ENCODE measurements at regions not wholly inside any gene's neighbourhood (a gene's known extent, or its start where the extent isn't known, plus 50 kb on each side); places are given as distances from the start of the nearest gene placed in this dataset.

- DNase-seq (ENCODE audit: low read depth), result no peak
These were observed 1059.3 kb downstream of the SLITRK1 start for GRCh38 chr13:82822935-82823334.

- DNase-seq (ENCODE audit: low read depth), result no peak
These were observed 1065.1 kb downstream of the SLITRK1 start for GRCh38 chr13:82817133-82817532.

DNA sequence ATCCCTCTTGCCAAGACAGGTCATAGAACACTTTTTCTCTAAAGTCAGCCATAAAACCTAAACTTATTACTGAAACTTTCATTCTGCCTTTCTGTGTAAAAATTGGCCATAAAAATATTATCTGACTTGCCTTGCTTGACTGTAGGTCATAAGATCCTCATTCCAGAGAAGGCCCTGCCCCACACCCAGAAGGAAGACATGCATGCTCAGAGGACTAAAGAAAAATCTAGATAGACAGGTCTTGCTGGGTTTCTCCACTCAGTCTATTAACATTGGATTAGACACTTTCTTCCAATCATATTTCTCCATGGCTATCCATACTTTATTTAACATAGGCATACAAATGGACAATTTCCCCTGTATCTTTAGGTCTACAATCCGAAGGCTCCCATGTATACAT lies 1066.5 kb downstream of the SLITRK1 start:
- no peak for DNase-seq (ENCODE audit: low read depth)

- no peak for DNase-seq (ENCODE audit: low read depth)
These were observed 1078.9 kb downstream of the SLITRK1 start for GRCh38 chr13:82803341-82803740.

GRCh38 chr13:82802528-82802927 lies 1079.7 kb downstream of the SLITRK1 start:
- DNase-seq (ENCODE audit: low read depth), result no peak

DNA sequence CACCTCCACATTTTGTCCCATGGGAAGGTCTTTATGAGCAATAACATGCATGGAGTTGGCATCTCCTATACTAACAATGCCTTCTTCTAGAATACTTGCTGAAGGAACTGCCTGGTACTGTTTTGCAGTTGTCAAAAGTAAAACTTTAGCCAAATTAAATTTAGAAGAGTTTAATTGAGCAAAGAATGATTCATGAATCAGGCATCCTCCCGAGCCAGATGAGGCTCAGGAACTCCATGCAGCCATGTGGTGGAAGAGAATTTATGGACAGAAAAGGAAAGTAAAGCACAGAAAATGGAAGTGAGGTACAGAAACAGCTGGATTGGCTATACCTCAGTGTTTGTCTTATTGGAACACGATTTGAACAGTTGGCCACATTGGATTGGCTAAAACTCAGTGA lies 1081.9 kb downstream of the SLITRK1 start:
- DNase-seq (ENCODE audit: low read depth), result no peak

GRCh38 chr13:82797876-82798275 lies 1084.4 kb downstream of the SLITRK1 start:
- no peak for DNase-seq (ENCODE audit: low read depth)

- DNase-seq (ENCODE audit: low read depth), result no peak
These were observed 1091.2 kb downstream of the SLITRK1 start for GRCh38 chr13:82791035-82791434.

DNA sequence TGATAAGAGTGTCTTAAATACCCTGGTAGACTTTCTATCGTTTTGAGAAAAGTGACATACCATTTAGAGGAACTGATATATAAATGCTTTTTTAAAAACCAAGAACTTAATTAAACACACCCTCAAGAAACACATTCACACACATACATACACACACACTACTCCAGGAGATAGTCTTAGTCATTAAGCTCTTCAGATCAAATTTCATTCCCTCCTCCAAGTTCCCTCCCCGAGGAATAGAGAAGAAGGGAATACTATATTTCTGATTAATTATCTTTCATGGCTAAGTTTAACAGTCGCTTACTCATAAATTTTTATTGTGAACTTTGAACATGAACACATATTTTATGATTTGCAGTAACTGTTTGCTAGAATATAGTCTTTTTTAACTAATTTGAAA lies 1109.5 kb downstream of the SLITRK1 start:
- DNase-seq (ENCODE audit: low read depth), result no peak

DNA sequence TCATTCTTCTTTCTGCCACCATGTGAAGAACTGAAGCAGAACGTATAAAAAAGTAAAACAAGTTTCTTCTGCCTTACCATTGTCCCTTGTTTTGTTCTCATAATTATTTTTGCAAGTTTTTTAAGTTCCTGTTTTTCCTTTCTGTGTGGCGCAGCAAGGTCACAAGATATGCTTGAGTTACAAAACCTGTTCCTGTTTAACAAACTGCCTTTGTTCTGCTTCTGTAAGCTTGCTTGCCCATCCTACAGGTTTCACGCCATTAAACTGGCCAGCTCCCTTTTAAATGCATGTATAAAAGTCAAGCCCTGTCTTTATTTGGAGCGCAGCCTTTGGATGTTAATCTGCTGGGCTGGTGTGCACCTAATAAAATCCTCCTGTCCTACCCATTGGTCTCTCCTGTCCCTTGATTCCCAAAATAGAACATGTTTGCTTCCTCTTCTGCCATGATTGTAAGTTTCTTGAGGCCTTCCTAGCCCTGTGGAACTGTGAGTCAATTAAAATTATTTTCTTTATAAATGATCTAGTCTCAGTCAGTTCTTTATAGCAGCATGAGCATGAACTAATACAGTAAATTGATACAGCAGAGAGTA lies 1115.4 kb downstream of the SLITRK1 start:
- no peak for DNase-seq (ENCODE audit: low read depth)

DNA sequence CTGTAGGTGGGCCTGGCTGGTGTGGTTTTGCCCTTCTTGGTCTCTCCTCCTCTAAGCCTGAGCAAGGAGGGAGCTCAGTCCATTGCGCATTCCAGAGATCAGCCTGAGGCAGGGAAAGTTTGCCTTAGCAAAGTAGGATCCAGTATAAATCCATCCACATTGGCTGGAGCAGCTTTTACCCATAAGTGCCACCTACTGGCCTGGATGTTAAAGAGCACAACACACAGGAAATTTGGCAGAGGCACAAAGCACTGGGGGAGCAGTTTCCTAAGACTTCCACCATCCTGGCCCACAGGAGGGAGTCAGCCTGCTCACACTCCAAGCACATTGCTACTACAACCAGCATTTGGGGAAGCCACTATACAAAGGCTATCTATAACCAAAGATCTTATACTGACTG lies 1124.2 kb downstream of the SLITRK1 start:
- DNase-seq (ENCODE audit: low read depth), result no peak

DNA sequence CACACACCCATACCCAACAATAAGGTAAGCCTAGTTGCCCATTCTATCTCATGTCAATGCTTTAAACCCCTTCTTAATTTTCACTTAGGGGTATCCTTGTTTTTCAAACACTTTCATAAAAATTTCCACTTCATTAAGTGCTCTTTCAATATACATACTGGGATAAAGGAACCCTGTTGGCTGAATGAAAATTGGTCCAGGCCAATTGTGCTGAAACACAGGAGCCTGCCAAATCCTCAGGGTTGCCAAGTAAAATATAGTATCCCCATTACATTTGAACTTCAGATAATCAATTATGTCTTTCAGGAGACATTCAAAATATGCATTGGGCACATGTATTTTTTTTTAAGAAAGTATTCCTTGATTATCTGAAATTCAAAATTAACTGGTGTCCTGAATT lies 1131.1 kb downstream of the SLITRK1 start:
- DNase-seq (ENCODE audit: low read depth), result no peak

- DNase-seq (ENCODE audit: low read depth), result no peak
These were observed 1132.7 kb downstream of the SLITRK1 start for GRCh38 chr13:82749551-82749950.

DNA sequence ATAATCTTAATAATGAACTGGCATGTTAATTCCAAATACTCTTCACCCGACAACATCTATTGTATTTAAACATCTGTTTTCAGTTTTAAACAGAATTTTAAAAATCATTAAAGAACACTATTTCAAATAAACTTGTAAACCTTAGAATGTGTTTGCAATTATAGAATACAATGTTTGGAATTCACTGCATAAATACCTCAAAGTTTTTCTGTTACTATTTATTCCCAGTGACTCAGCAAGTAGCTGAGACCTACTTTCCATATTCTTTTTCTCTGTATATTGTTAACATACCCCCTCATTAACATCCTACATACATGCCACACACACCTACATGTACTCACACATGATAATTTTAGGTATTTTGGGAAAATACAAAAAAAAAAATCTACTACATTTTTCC lies 1134.3 kb downstream of the SLITRK1 start:
- DNase-seq (ENCODE audit: low read depth), result no peak

- DNase-seq (ENCODE audit: low read depth), result no peak
These were observed 1135.0 kb downstream of the SLITRK1 start for GRCh38 chr13:82747291-82747690.

DNA sequence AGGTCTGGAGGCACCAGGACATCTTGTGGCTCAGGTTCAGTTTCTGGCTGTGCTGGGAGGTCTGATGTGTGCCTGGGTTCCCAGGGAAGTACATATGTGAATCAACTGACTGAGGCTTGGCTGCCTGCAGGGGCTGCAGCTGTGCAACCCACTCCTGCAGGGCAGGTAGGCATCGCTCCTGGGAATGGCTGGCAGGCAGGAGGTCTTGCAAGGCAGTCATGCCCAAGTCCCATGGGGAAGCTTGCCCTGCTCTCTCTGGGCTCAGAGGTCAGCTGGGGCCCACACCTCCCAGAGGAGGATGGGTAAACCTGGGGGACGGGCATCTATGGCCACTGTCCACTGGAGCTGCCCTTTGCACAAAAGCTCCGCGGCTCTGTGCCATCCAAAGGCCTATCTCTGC lies 1141.8 kb downstream of the SLITRK1 start:
- DNase-seq (ENCODE audit: low read depth), result no peak

GRCh38 chr13:82739881-82740280 lies 1142.4 kb downstream of the SLITRK1 start:
- DNase-seq (ENCODE audit: low read depth), result no peak

DNA sequence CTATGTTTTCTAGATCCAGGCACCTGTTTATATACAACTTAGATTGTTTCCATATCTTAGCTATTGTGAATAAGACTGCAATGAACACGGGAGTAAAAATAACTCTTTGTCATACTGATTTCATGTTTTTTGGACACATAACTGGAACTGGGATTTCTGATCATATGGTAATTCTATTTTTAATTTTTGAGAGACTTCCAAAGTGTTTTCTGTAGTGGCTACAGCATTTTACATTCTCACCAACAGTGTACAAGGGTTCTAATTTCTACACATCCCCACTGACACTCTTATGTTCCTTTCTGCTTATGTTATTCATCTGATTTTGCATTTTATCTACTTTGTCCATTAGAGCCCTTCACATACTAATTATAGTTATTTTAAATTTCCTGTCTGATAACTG lies 1152.9 kb downstream of the SLITRK1 start:
- DNase-seq (ENCODE audit: low read depth), result no peak

GRCh38 chr13:82720986-82721385 lies 1161.3 kb downstream of the SLITRK1 start:
- no peak for DNase-seq (ENCODE audit: low read depth)

- DNase-seq (ENCODE audit: low read depth), result no peak
These were observed 1162.3 kb downstream of the SLITRK1 start for GRCh38 chr13:82719987-82720386.

DNA sequence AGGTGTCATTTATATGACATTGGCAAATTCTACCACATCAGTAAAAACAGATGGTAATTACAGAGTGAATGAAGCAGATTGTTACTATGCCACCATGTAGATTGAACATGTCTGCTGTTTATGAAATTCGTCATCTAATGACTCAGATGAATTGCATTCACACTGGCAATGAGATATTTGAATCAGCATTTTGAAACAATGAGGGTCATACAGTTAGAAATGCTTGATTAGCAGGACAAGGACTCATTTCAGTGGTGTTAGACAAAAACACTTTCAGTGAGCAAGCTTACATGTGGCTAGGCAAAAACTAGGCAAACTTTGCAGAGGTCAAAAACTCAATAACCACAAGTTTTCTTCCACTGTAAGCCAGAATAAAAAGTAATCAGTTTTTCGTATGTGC lies 1165.0 kb downstream of the SLITRK1 start:
- DNase-seq (ENCODE audit: low read depth), result no peak

GRCh38 chr13:82713687-82714405 lies 1168.4 kb downstream of the SLITRK1 start:
- DNase-seq (ENCODE audit: low read depth), result no peak

DNA sequence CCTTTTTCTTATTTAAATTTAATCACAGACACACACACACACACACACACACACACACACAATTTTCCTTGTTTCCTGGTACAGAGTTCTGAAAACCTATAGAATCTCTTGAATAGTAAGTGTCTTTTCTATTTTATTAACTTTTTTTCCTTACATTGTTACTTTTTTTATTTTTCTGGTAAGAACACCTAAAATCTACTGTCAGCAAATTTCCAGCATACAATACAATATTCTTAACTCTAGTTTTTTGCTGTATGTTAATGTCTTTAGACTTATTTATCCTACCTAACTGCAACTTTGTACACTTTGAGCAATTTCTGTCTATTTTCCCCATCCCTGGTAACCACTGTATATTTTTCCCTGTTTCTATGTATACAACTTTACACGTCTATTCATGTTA lies 1179.8 kb downstream of the SLITRK1 start:
- DNase-seq (ENCODE audit: low read depth), result no peak

DNA sequence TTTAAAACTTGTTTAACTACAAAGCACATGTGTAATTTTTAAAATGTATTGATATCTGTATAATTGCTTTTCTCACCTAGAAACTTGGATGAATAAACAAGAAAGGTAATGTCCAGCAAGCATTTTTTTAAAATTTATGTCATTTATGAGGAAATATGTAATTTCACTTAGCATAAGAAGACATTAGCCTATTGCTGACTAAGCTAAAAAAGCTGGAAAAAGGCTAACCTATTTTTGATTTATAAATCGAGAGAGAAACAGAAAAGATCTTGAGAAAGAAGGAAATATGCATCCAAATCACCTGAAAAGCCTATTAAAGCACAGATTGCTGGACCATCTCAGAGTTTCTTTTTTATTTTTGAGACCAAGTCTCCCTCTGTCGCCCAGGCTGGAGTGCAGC lies 1181.3 kb downstream of the SLITRK1 start:
- DNase-seq (ENCODE audit: low read depth), result no peak

All from forelimb muscle (tissue), 1 donor.